Testis (tissue), 2 donors: ENCODE measurements at regions not wholly inside any gene's neighbourhood (a gene's known extent, or its start where the extent isn't known, plus 50 kb on each side); places are given as distances from the start of the nearest gene placed in this dataset.

ENCODE experiments used
- DNase-seq: peaks from one replicate; pipeline ENCODE4 v3.0.0-alpha.2; 2019
- H3K27ac ChIP-seq, 2 donors: fragments of 200-600 bp; sonication (generic); one replicate each; pipeline ENCODE4 v1.5.1; 2019
- H3K27me3 ChIP-seq: fragments of 200-600 bp; sonication (generic); one replicate; pipeline ENCODE4 v1.5.1; 2019
- H3K36me3 ChIP-seq: fragments of 200-600 bp; sonication (generic); one replicate; pipeline ENCODE4 v1.5.1; 2017; ENCODE audit warnings: low read depth; ENCODE audit errors: missing control alignments
- H3K4me1 ChIP-seq: fragments of 200-600 bp; sonication (generic); one replicate; pipeline ENCODE4 v1.5.1; 2019
- H3K4me3 ChIP-seq, 2 donors: fragments of 200-600 bp; sonication (generic); one replicate each; pipeline ENCODE4 v1.5.1; 2017 to 2019
- H3K9me3 ChIP-seq: fragments of 200-600 bp; sonication (generic); one replicate; pipeline ENCODE4 v1.5.1; 2017
- CTCF ChIP-seq, 3 experiments: fragments of 450-650 bp in 2 of 3; fragments of 200-600 bp in 1 of 3; sonication (generic) in 1 of 3; IDR thresholded peaks; one replicate each; pipeline ENCODE4 v1.5.1; 2016 to 2019; ENCODE audit warnings: antibody characterized with exemption in 3 of 3, mild to moderate bottlenecking in 2 of 3, moderate library complexity in 1 of 3
- POLR2A ChIP-seq: fragments of 450-650 bp; IDR thresholded peaks from one replicate; pipeline ENCODE4 v1.6.1; 2017; ENCODE audit warnings: antibody characterized with exemption, mild to moderate bottlenecking, moderate library complexity
- WGBS, 2 donors: methylation state at CpG; one replicate each; pipeline ENCODE4 v1.1.5; 2018; 5-methylcytosine and 5-hydroxymethylcytosine counted together
- intact Hi-C: fragments of 100-400 bp; cut with DNase I; formaldehyde crosslinking; loops from one replicate; pipeline ENCODE4 v1.15.1; 2023; ENCODE audit warnings: low total_unique reads

DNA sequence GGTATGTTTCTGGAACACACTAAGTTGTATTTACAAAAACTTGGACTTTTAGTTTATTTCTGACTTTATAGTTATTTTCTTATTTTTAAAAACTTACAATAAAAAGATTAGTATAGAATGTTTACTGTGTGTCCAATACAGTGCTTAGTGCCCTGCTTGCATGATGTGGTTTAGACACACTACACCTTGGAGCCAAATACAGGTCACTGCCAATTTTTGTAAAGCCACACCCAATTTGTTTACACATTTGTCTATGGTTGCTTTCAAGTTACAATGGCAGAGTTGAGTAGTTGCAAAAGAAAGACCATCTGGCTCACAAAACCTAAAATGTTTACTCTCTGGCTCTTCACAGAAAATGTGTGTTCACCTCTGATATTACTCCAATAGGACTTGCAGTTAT lies 807.1 kb downstream of the KCNJ2 start:
- intact Hi-C loops: no loop called here
- no peak overlapping the region for H3K27ac ChIP-seq
- H3K4me1 ChIP-seq: no peaks in the 10 kb centered on the region
- DNase-seq: no peak
- H3K27me3 ChIP-seq: no peaks in the 10 kb centered on the region
- TF ChIP-seq CTCF (IDR thresholded peaks at IDR 0.05) (no peak), POLR2A (no peak)
- H3K9me3 ChIP-seq: no peaks in the 10 kb centered on the region
- H3K4me3 ChIP-seq: no peak overlapping the region
- H3K36me3 ChIP-seq: no peaks in the 10 kb centered on the region

DNA sequence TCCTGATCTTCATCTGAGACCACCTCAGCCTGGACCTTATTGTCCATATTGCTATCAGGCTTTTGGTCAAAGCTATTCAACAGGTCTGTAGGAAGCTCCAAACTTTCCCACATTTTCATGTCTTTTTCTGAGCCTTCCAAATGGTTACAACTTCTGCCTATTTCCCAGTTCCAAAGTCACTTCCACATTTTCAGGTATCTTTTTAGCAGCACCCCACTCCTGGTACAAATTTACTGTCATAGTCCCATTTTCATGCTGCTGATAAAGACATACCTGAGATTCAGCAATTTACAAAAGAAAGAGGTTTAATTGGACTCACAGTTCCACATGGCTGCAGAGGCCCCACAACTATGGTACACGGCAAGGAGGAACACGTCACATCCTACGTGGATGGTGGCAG lies 815.5 kb downstream of the KCNJ2 start:
- no peak for DNase-seq
- H3K9me3 ChIP-seq: no peaks in the 10 kb centered on the region
- H3K27ac ChIP-seq: no peak overlapping the region
- H3K27me3 ChIP-seq: no peaks in the 10 kb centered on the region
- H3K36me3 ChIP-seq: no peaks in the 10 kb centered on the region
- no peaks in the 10 kb centered on the region for H3K4me1 ChIP-seq
- H3K4me3 ChIP-seq: no peak overlapping the region
- WGBS, 2 donors: 78 to 95% methylated on average over 3 of the region's 3 CpGs
- intact Hi-C loops: no loop called here
- no peak for TF ChIP-seq CTCF (IDR thresholded peaks at IDR 0.05)
- no peak for TF ChIP-seq POLR2A

GRCh38 chr17:70987867-70988340 lies 818.6 kb downstream of the KCNJ2 start:
- Histone ChIP-seq H3K27ac (no peak overlapping the region), H3K4me1 (no peaks in the 10 kb centered on the region), H3K4me3 (no peak overlapping the region), H3K27me3 (no peaks in the 10 kb centered on the region), H3K36me3 (no peaks in the 10 kb centered on the region), H3K9me3 (no peaks in the 10 kb centered on the region)
- 56 to 63% methylated on average over 4 of the region's 4 CpGs for WGBS, 2 donors
- no peak for TF ChIP-seq POLR2A
- TF ChIP-seq CTCF (IDR thresholded peaks at IDR 0.05): no peak
- no peak for DNase-seq
- intact Hi-C loops: no loop called here

GRCh38 chr17:70988622-70989021 lies 819.3 kb downstream of the KCNJ2 start:
- DNase-seq: no peak
- Histone ChIP-seq H3K27me3 (no peaks in the 10 kb centered on the region), H3K4me3 (no peak overlapping the region), H3K4me1 (no peaks in the 10 kb centered on the region), H3K9me3 (no peaks in the 10 kb centered on the region), H3K36me3 (no peaks in the 10 kb centered on the region), H3K27ac (no peak overlapping the region)
- TF ChIP-seq CTCF (IDR thresholded peaks at IDR 0.05): no peak
- intact Hi-C loops: no loop called here
- WGBS, 2 donors: 62 to 63% methylated on average over 1 of the region's 1 CpG

DNA sequence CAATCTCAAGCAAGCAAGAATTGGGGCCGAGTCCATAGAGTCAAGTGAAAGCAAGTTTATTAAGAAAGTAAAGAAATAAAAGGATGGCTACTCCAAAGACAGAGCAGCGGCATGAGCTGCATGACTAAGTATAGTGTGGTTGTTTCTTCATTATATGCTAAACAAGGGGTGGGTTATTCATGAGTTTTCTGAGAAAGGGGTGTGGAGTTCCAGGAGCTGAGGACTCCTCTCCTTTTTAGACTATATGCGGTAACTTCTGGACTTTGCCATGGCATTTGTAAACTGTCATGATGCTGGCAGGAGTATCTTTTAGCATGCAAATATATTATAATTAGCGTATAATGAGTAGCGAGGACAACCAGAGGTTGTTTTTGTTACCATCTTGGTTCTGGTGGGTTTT lies 819.9 kb downstream of the KCNJ2 start:
- Histone ChIP-seq H3K27ac (no peak overlapping the region), H3K27me3 (no peaks in the 10 kb centered on the region), H3K9me3 (no peaks in the 10 kb centered on the region), H3K4me3 (no peak overlapping the region), H3K4me1 (no peaks in the 10 kb centered on the region), H3K36me3 (no peaks in the 10 kb centered on the region)
- WGBS, 2 donors: 81 to 85% methylated on average over 5 of the region's 5 CpGs
- TF ChIP-seq POLR2A (no peak), CTCF (IDR thresholded peaks at IDR 0.05) (no peak)
- no peak for DNase-seq
- intact Hi-C loops: no loop called here
